Kidney capillary endothelial cell (primary cell): ENCODE measurements at regions not wholly inside any gene's neighbourhood (a gene's known extent, or its start where the extent isn't known, plus 50 kb on each side); places are given as distances from the start of the nearest gene placed in this dataset.
"Not testable (repeated sequence)": the region's sequence is repeated elsewhere in the genome, so short reads cannot be mapped to it uniquely, and the experiment has no call there.

ENCODE experiments used
- DNase-seq: peaks from one replicate; pipeline ENCODE4 v3.0.0-alpha.2; 2018; ENCODE audit warnings: low spot score

- DNase-seq, result no peak
Measured at GRCh38 chr11:122604621-122605020, 50.9 kb upstream of the UBASH3B start.

- no peak for DNase-seq
Measured at GRCh38 chr11:122601141-122602125, 54.1 kb upstream of the UBASH3B start.

GRCh38 chr11:122600290-122600689, 55.2 kb upstream of the UBASH3B start:
- no peak for DNase-seq

GRCh38 chr11:122599434-122599833, 56.1 kb upstream of the UBASH3B start:
- DNase-seq, result no peak

- no peak for DNase-seq
Measured at GRCh38 chr11:122598971-122599370, 56.6 kb upstream of the UBASH3B start.

GRCh38 chr11:122597511-122597910, 58.0 kb upstream of the UBASH3B start:
- DNase-seq, result no peak

- DNase-seq, result no peak
Measured at GRCh38 chr11:122594986-122595645, 60.4 kb upstream of the UBASH3B start.

GRCh38 chr11:122593473-122594420, 61.8 kb upstream of the UBASH3B start:
- no peak for DNase-seq

- DNase-seq, result no peak
Measured at GRCh38 chr11:122592641-122593040, 62.9 kb upstream of the UBASH3B start.

- no peak for DNase-seq
Measured at GRCh38 chr11:122584670-122585069, 70.9 kb upstream of the UBASH3B start.

GRCh38 chr11:122580071-122580470, 75.5 kb upstream of the UBASH3B start:
- not testable (repeated sequence) for DNase-seq

GRCh38 chr11:122578171-122578825, 77.2 kb upstream of the UBASH3B start:
- DNase-seq, result no peak

GRCh38 chr11:122572592-122572991, 82.9 kb upstream of the UBASH3B start:
- DNase-seq, result no peak

- DNase-seq, result no peak
Measured at GRCh38 chr11:122563761-122564160, 91.8 kb upstream of the UBASH3B start.

- no peak for DNase-seq
Measured at GRCh38 chr11:122559734-122560382, 95.7 kb upstream of the UBASH3B start.

- not testable (repeated sequence) for DNase-seq
Measured at GRCh38 chr11:122559218-122559617, 96.3 kb upstream of the UBASH3B start.

GRCh38 chr11:122557163-122557562, 98.4 kb upstream of the UBASH3B start:
- DNase-seq, result not testable (repeated sequence)

GRCh38 chr11:122556605-122557004, 98.9 kb upstream of the UBASH3B start:
- DNase-seq, result no peak

- no peak for DNase-seq
Measured at GRCh38 chr11:122538060-122538459, 117.5 kb upstream of the UBASH3B start.

GRCh38 chr11:122524898-122525297, 130.6 kb upstream of the UBASH3B start:
- DNase-seq, result no peak
